ENCODE measurements at regions not wholly inside any gene's neighbourhood (a gene's known extent, or its start where the extent isn't known, plus 50 kb on each side); places are given as distances from the start of the nearest gene placed in this dataset.

DNA sequence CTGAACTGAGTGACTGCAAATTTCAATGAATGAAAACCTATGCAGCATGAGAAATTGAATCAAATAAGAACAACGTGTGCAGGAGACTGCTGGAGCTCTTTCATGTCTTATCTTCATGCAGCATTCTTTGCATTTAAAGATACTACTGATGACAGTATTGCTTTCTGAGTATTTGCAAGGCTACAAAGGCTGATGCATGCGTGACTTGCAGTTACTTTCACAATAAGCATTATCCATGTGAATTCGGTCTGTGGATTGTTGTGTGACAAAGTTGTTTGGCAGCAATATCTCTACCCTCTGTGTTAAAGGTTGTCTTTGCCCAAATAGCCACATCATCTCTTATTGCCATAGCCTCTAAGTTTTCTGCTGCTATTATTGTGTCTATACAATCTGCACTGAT lies 102.1 kb upstream of the FBXL17 start:
- TF ChIP-seq, protein P1, sequence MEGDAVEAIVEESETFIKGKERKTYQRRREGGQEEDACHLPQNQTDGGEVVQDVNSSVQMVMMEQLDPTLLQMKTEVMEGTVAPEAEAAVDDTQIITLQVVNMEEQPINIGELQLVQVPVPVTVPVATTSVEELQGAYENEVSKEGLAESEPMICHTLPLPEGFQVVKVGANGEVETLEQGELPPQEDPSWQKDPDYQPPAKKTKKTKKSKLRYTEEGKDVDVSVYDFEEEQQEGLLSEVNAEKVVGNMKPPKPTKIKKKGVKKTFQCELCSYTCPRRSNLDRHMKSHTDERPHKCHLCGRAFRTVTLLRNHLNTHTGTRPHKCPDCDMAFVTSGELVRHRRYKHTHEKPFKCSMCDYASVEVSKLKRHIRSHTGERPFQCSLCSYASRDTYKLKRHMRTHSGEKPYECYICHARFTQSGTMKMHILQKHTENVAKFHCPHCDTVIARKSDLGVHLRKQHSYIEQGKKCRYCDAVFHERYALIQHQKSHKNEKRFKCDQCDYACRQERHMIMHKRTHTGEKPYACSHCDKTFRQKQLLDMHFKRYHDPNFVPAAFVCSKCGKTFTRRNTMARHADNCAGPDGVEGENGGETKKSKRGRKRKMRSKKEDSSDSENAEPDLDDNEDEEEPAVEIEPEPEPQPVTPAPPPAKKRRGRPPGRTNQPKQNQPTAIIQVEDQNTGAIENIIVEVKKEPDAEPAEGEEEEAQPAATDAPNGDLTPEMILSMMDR (IDR thresholded peaks at IDR 0.05) = no peak
- no peak for TF ChIP-seq ZFX (IDR thresholded peaks at IDR 0.05; ENCODE audit: borderline replicate concordance)

Measured in 22Rv1 (cell line).